Thyroid gland (tissue), 4 donors: ENCODE measurements at regions not wholly inside any gene's neighbourhood (a gene's known extent, or its start where the extent isn't known, plus 50 kb on each side); places are given as distances from the start of the nearest gene placed in this dataset.

ENCODE experiments used
- DNase-seq, 2 donors: peaks; one replicate each; pipeline ENCODE4 v3.0.0-alpha.2; 2019
- H3K27ac ChIP-seq, 3 donors: fragments of 200-600 bp; sonication (generic); 1 replicate in 2 of 3; 2 replicates in 1 of 3; pipeline ENCODE4 v1.5.1; 2016 to 2019; ENCODE audit warnings: mild to moderate bottlenecking in 1 of 3, moderate library complexity in 1 of 3
- H3K27me3 ChIP-seq: fragments of 200-600 bp; sonication (generic); one replicate; pipeline ENCODE4 v1.5.1; 2019
- H3K36me3 ChIP-seq, 2 donors: fragments of 200-600 bp; sonication (generic); one replicate each; pipeline ENCODE4 v1.5.1; 2016 to 2019
- H3K4me1 ChIP-seq, 2 donors: fragments of 200-600 bp; sonication (generic); one replicate each; pipeline ENCODE4 v1.5.1; 2017 to 2019
- H3K4me3 ChIP-seq, 3 donors: fragments of 200-600 bp; sonication (generic); replicated peaks in 1 of 3; 1 replicate in 2 of 3; 2 replicates in 1 of 3; pipeline ENCODE4 v1.5.1; 2016; ENCODE audit warnings: mild to moderate bottlenecking in 1 of 3
- H3K9me3 ChIP-seq: fragments of 200-600 bp; sonication (generic); one replicate; pipeline ENCODE4 v1.5.1; 2017
- CTCF ChIP-seq, 6 experiments: fragments of 200-600 bp in 3 of 6; fragments of 450-650 bp in 3 of 6; sonication (generic) in 3 of 6; IDR thresholded peaks; one replicate each; pipeline ENCODE4 v1.5.1; 2016 to 2019; ENCODE audit warnings: antibody characterized with exemption in 6 of 6, mild to moderate bottlenecking in 2 of 6, inconsistent platforms in 1 of 6, moderate library complexity in 1 of 6
- POLR2A ChIP-seq, 2 donors: fragments of 450-650 bp; IDR thresholded peaks; one replicate each; pipeline ENCODE4 v1.6.1; 2017; ENCODE audit warnings: antibody characterized with exemption in 2 of 2, mild to moderate bottlenecking in 2 of 2, moderate library complexity in 1 of 2
- WGBS, 2 donors: methylation state at CpG; one replicate each; pipeline ENCODE4 v1.1.5; 2017; 5-methylcytosine and 5-hydroxymethylcytosine counted together
- intact Hi-C: fragments of 100-400 bp; cut with DNase I; formaldehyde crosslinking; loops from one replicate; pipeline ENCODE4 v1.15.1; 2023

- H3K36me3 ChIP-seq = no peaks in the 10 kb centered on the region
- no peaks in the 10 kb centered on the region for H3K27me3 ChIP-seq
- H3K4me3 ChIP-seq = no peak overlapping the region
- no peak for TF ChIP-seq CTCF (IDR thresholded peaks at IDR 0.05)
- TF ChIP-seq POLR2A (IDR thresholded peaks at IDR 0.05) = no peak
- H3K4me1 ChIP-seq = no peaks in the 10 kb centered on the region
- WGBS, 2 donors = 67 to 94% methylated on average over 1 of the region's 1 CpG
- intact Hi-C loops = no loop called here
- no peak for DNase-seq
- no peak overlapping the region for H3K27ac ChIP-seq
- no peaks in the 10 kb centered on the region for H3K9me3 ChIP-seq
These were observed 107.6 kb upstream of the CPEB2 start for GRCh38 chr4:14894392-14895292.

- Histone ChIP-seq H3K4me3 (no peak overlapping the region), H3K4me1 (no peaks in the 10 kb centered on the region), H3K9me3 (no peaks in the 10 kb centered on the region), H3K27me3 (no peaks in the 10 kb centered on the region), H3K27ac (no peak overlapping the region), H3K36me3 (no peaks in the 10 kb centered on the region)
- intact Hi-C loops = no loop called here
- DNase-seq = no peak
- WGBS, 2 donors = 85 to 95% methylated on average over 2 of the region's 2 CpGs
- no peak for TF ChIP-seq CTCF (IDR thresholded peaks at IDR 0.05)
- no peak for TF ChIP-seq POLR2A (IDR thresholded peaks at IDR 0.05)
These were observed 105.6 kb upstream of the CPEB2 start for GRCh38 chr4:14896656-14897175.

- 56 to 59% methylated on average over 2 of the region's 2 CpGs for WGBS, 2 donors
- DNase-seq = no peak
- H3K27ac ChIP-seq = no peak overlapping the region
- no peaks in the 10 kb centered on the region for H3K4me1 ChIP-seq
- TF ChIP-seq POLR2A (IDR thresholded peaks at IDR 0.05) = no peak
- no peak for TF ChIP-seq CTCF (IDR thresholded peaks at IDR 0.05)
- intact Hi-C loops = no loop called here
- H3K9me3 ChIP-seq = no peaks in the 10 kb centered on the region
- no peaks in the 10 kb centered on the region for H3K36me3 ChIP-seq
- no peaks in the 10 kb centered on the region for H3K27me3 ChIP-seq
- no peak overlapping the region for H3K4me3 ChIP-seq
These were observed 105.1 kb upstream of the CPEB2 start for GRCh38 chr4:14897217-14897616.

- Histone ChIP-seq H3K4me3 (no peak overlapping the region), H3K4me1 (no peaks in the 10 kb centered on the region), H3K36me3 (no peaks in the 10 kb centered on the region), H3K9me3 (no peaks in the 10 kb centered on the region), H3K27me3 (no peaks in the 10 kb centered on the region), H3K27ac (no peak overlapping the region)
- intact Hi-C loops = no loop called here
- TF ChIP-seq POLR2A (IDR thresholded peaks at IDR 0.05) = no peak
- no peak for TF ChIP-seq CTCF (IDR thresholded peaks at IDR 0.05)
- no peak for DNase-seq
These were observed 103.3 kb upstream of the CPEB2 start for GRCh38 chr4:14898989-14899388.

GRCh38 chr4:14902342-14902741, 99.9 kb upstream of the CPEB2 start:
- no peaks in the 10 kb centered on the region for H3K9me3 ChIP-seq
- no peaks in the 10 kb centered on the region for H3K4me1 ChIP-seq
- no peaks in the 10 kb centered on the region for H3K36me3 ChIP-seq
- no peak overlapping the region for H3K27ac ChIP-seq
- no peak for DNase-seq
- TF ChIP-seq CTCF (IDR thresholded peaks at IDR 0.05) = no peak
- no peak for TF ChIP-seq POLR2A (IDR thresholded peaks at IDR 0.05)
- H3K27me3 ChIP-seq = no peaks in the 10 kb centered on the region
- intact Hi-C loops = no loop called here
- H3K4me3 ChIP-seq = no peak overlapping the region
- 72 to 78% methylated on average over 3 of the region's 3 CpGs for WGBS, 2 donors
